HG03342 (cell line): ENCODE measurements at regions not wholly inside any gene's neighbourhood (a gene's known extent, or its start where the extent isn't known, plus 50 kb on each side); places are given as distances from the start of the nearest gene placed in this dataset.

Experiments used
- ATAC-seq: cut with Tn5 transposase; IDR thresholded peaks from one replicate; pipeline ENCODE4 v1.9.1; 2021; ENCODE audit warnings: mild to moderate bottlenecking, moderate library complexity; ENCODE audit not compliant: unreplicated experiment

GRCh38 chr1:9419369-9420041 lies 119.8 kb upstream of the SLC25A33 start:
- ATAC-seq, result no peak

GRCh38 chr1:9420835-9421532 lies 118.3 kb upstream of the SLC25A33 start:
- ATAC-seq, result no peak

GRCh38 chr1:9421533-9421873 lies 117.8 kb upstream of the SLC25A33 start:
- no peak for ATAC-seq

- ATAC-seq, result no peak
These were observed 116.9 kb upstream of the SLC25A33 start for GRCh38 chr1:9422321-9422720.

GRCh38 chr1:9422911-9423505 lies 116.3 kb upstream of the SLC25A33 start:
- ATAC-seq, result no peak

- no peak for ATAC-seq
These were observed 115.0 kb upstream of the SLC25A33 start for GRCh38 chr1:9424261-9424660.

GRCh38 chr1:9425859-9426258 lies 113.4 kb upstream of the SLC25A33 start:
- peak; percentile 23 for ATAC-seq

- peak; percentile 68 for ATAC-seq
These were observed 113.0 kb upstream of the SLC25A33 start for GRCh38 chr1:9426291-9426711.

- ATAC-seq, result no peak
These were observed 111.9 kb upstream of the SLC25A33 start for GRCh38 chr1:9427388-9427787.

- peak; percentile 69 for ATAC-seq
These were observed 110.5 kb upstream of the SLC25A33 start for GRCh38 chr1:9428601-9429341.

- no peak for ATAC-seq
These were observed 109.9 kb upstream of the SLC25A33 start for GRCh38 chr1:9429342-9429711.

- ATAC-seq, result no peak
These were observed 104.8 kb upstream of the SLC25A33 start for GRCh38 chr1:9434247-9435152.

GRCh38 chr1:9435153-9435636 lies 104.1 kb upstream of the SLC25A33 start:
- ATAC-seq, result no peak

GRCh38 chr1:9435854-9436640 lies 103.2 kb upstream of the SLC25A33 start:
- ATAC-seq, result no peak

- no peak for ATAC-seq
These were observed 101.3 kb upstream of the SLC25A33 start for GRCh38 chr1:9437961-9438430.

- ATAC-seq, result no peak
These were observed 100.7 kb upstream of the SLC25A33 start for GRCh38 chr1:9438431-9439073.

- ATAC-seq, result no peak
These were observed 100.0 kb upstream of the SLC25A33 start for GRCh38 chr1:9439074-9439761.

GRCh38 chr1:9440261-9440660 lies 99.0 kb upstream of the SLC25A33 start:
- no peak for ATAC-seq
